ENCODE measurements at regions not wholly inside any gene's neighbourhood (a gene's known extent, or its start where the extent isn't known, plus 50 kb on each side); places are given as distances from the start of the nearest gene placed in this dataset.

DNA sequence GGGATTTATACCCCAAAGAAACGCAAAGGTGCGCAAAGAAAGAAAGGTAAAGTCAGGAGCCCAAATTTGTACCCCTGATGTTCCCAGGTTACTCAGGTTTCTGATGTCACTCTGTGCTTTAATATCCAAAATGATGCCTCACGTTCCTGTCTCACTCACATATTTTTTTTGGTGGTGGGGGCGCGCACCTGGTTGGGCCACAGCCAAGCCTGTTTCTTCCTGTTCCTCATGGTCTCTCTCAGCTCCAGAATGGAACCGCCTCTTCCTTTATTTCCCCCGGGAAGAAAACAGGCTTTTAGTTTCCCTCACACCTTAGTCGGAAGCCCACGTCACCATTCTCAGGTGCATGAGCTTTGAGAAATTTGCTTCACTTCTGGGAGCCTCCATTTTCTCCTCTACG, 118.3 kb upstream of the BOD1 start:
- CTCF ChIA-PET (ENCODE audit: low intra/inter-chr PET ratio) = no interaction called here
- in situ Hi-C loops (cut with MboI) (no loop called here), intact Hi-C loops (cut with micrococcal nuclease) (no loop called here)
- no peak for ATAC-seq
- Histone ChIP-seq H3K9me3 (replicated peaks; ENCODE audit: control insufficient read depth, insufficient read depth, low read depth, low read length) (no peaks in the 10 kb centered on the region), H3K27ac (ENCODE audit: extremely low read depth, low read depth, low read length) (no peak overlapping the region), H3K79me2 (ENCODE audit: control insufficient read depth, insufficient read depth, low read length) (no peaks in the 10 kb centered on the region), H3K36me3 (ENCODE audit: control insufficient read depth, insufficient read depth, low read length) (no peaks in the 10 kb centered on the region), H3K4me1 (replicated peaks in 1 of 2; ENCODE audit: control insufficient read depth in 2 of 2, insufficient read depth in 2 of 2, low read length in 2 of 2) (peaks cover 12 to 15% of the 10 kb centered on the region in 2 experiments; a peak in 4 of 5 replicates), H3K27me3 (ENCODE audit: control insufficient read depth in 2 of 2, insufficient read depth in 2 of 2, low read length in 2 of 2) (no peaks in the 10 kb centered on the region), H3K9me1 (ENCODE audit: control insufficient read depth, insufficient read depth, low read length) (no peaks in the 10 kb centered on the region), H2AFZ (ENCODE audit: low read depth, low read length) (no peak overlapping the region), H3K4me3 (no peak overlapping the region), H3K4me2 (ENCODE audit: insufficient read depth, low read length) (no peak overlapping the region), H3K9ac (ENCODE audit: insufficient read depth in 1 of 2, low read depth in 2 of 2, low read length in 2 of 2) (no peak overlapping the region), H4K20me1 (replicated peaks; ENCODE audit: control insufficient read depth, insufficient read depth, low read length) (no peaks in the 10 kb centered on the region)
- POLR2A ChIA-PET = interaction anchor here (1.1 to 1.5 kb wide), 2 partner anchors 9 to 13 kb away, joined by 3 to 4 read pairs; no protein-coding TSS in a partner anchor
- BruUV-seq (replicated peaks) = no TSS peak
- TF ChIP-seq RHOXF2B (CRISPR knock-in tag; conservative IDR thresholded peaks at IDR 0.05) (no peak), HDAC2 (IDR thresholded peaks at IDR 0.05) (no peak), SMC3 (conservative IDR thresholded peaks at IDR 0.05; ENCODE audit: insufficient read depth, low read depth, low read length) (no peak), CREB1 (IDR thresholded peaks at IDR 0.05) (no peak), CREB1 (CRISPR knock-in tag; IDR thresholded peaks at IDR 0.05) (no peak), SUPT5H (IDR thresholded peaks at IDR 0.05) (no peak), EZH2 (IDR thresholded peaks at IDR 0.05; ENCODE audit: borderline replicate concordance, low read depth, low read length) (no peak), WHSC1 (IDR thresholded peaks at IDR 0.05; ENCODE audit: low read length) (no peak), ZNF124 (CRISPR knock-in tag; IDR thresholded peaks at IDR 0.05) (no peak), TGIF2 (CRISPR knock-in tag; IDR thresholded peaks at IDR 0.05) (no peak), MAFG (tag; conservative IDR thresholded peaks at IDR 0.05) (no peak)
- TF ChIP-seq, protein P1, sequence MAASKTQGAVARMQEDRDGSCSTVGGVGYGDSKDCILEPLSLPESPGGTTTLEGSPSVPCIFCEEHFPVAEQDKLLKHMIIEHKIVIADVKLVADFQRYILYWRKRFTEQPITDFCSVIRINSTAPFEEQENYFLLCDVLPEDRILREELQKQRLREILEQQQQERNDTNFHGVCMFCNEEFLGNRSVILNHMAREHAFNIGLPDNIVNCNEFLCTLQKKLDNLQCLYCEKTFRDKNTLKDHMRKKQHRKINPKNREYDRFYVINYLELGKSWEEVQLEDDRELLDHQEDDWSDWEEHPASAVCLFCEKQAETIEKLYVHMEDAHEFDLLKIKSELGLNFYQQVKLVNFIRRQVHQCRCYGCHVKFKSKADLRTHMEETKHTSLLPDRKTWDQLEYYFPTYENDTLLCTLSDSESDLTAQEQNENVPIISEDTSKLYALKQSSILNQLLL (CRISPR knock-in tag; IDR thresholded peaks at IDR 0.05; ENCODE audit: borderline replicate concordance) = no peak
- TF ChIP-seq, protein P2, sequence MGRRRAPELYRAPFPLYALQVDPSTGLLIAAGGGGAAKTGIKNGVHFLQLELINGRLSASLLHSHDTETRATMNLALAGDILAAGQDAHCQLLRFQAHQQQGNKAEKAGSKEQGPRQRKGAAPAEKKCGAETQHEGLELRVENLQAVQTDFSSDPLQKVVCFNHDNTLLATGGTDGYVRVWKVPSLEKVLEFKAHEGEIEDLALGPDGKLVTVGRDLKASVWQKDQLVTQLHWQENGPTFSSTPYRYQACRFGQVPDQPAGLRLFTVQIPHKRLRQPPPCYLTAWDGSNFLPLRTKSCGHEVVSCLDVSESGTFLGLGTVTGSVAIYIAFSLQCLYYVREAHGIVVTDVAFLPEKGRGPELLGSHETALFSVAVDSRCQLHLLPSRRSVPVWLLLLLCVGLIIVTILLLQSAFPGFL (CRISPR knock-in tag; IDR thresholded peaks at IDR 0.05) = no peak
- FAIRE-seq = no peak
- no peak for DNase-seq (ENCODE audit: extremely low read depth in 1 of 4, low spot score in 3 of 4)
- 79% methylated on average over 10 of the region's 10 CpGs for WGBS (ENCODE audit: insufficient coverage, low coverage, missing lambda C conversion rate)

All from K562 (cell line).